ENCODE measurements at regions not wholly inside any gene's neighbourhood (a gene's known extent, or its start where the extent isn't known, plus 50 kb on each side); places are given as distances from the start of the nearest gene placed in this dataset.

GRCh38 chr5:67383451-67383850 is 186.9 kb upstream of the CD180 start:
- Histone ChIP-seq H3K27ac (ENCODE audit: low read depth, low read length) (no peak overlapping the region), H3K36me3 (ENCODE audit: insufficient read depth, low read length) (no peaks in the 10 kb centered on the region), H3K4me3 (ENCODE audit: low read depth, low read length) (no peak overlapping the region), H3K79me2 (ENCODE audit: control insufficient read depth, insufficient read depth, low read length, unreplicated experiment) (no peaks in the 10 kb centered on the region), H3K27me3 (ENCODE audit: insufficient read depth, low read length) (no peaks in the 10 kb centered on the region), H2AFZ (ENCODE audit: low read length, unreplicated experiment) (no peak overlapping the region), H3K4me1 (ENCODE audit: control insufficient read depth, insufficient read depth, low read length, unreplicated experiment) (peaks cover 3% of the 10 kb centered on the region)

- Histone ChIP-seq H2AFZ (ENCODE audit: low read length, unreplicated experiment) (no peak overlapping the region), H3K4me3 (ENCODE audit: low read depth, low read length) (no peak overlapping the region), H3K27me3 (ENCODE audit: insufficient read depth, low read length) (no peaks in the 10 kb centered on the region), H3K36me3 (ENCODE audit: insufficient read depth, low read length) (no peaks in the 10 kb centered on the region), H3K4me1 (ENCODE audit: control insufficient read depth, insufficient read depth, low read length, unreplicated experiment) (no peaks in the 10 kb centered on the region), H3K27ac (ENCODE audit: low read depth, low read length) (no peak overlapping the region), H3K79me2 (ENCODE audit: control insufficient read depth, insufficient read depth, low read length, unreplicated experiment) (no peaks in the 10 kb centered on the region)
These were observed 184.8 kb upstream of the CD180 start for GRCh38 chr5:67381236-67381880.

- H3K36me3 ChIP-seq (ENCODE audit: insufficient read depth, low read length): no peaks in the 10 kb centered on the region
- no peaks in the 10 kb centered on the region for H3K79me2 ChIP-seq (ENCODE audit: control insufficient read depth, insufficient read depth, low read length, unreplicated experiment)
- H3K27me3 ChIP-seq (ENCODE audit: insufficient read depth, low read length): no peaks in the 10 kb centered on the region
- H3K4me1 ChIP-seq (ENCODE audit: control insufficient read depth, insufficient read depth, low read length, unreplicated experiment): no peaks in the 10 kb centered on the region
- H3K27ac ChIP-seq (ENCODE audit: low read depth, low read length): no peak overlapping the region
- H3K4me3 ChIP-seq (ENCODE audit: low read depth, low read length): no peak overlapping the region
- no peak overlapping the region for H2AFZ ChIP-seq (ENCODE audit: low read length, unreplicated experiment)
These were observed 183.8 kb upstream of the CD180 start for GRCh38 chr5:67380431-67380830.

GRCh38 chr5:67379753-67380152 is 183.2 kb upstream of the CD180 start:
- Histone ChIP-seq H3K27ac (ENCODE audit: low read depth, low read length) (no peak overlapping the region), H3K27me3 (ENCODE audit: insufficient read depth, low read length) (no peaks in the 10 kb centered on the region), H3K4me3 (ENCODE audit: low read depth, low read length) (no peak overlapping the region), H3K79me2 (ENCODE audit: control insufficient read depth, insufficient read depth, low read length, unreplicated experiment) (no peaks in the 10 kb centered on the region), H3K36me3 (ENCODE audit: insufficient read depth, low read length) (no peaks in the 10 kb centered on the region), H2AFZ (ENCODE audit: low read length, unreplicated experiment) (no peak overlapping the region), H3K4me1 (ENCODE audit: control insufficient read depth, insufficient read depth, low read length, unreplicated experiment) (no peaks in the 10 kb centered on the region)

- no peak overlapping the region for H2AFZ ChIP-seq (ENCODE audit: low read length, unreplicated experiment)
These were observed 181.7 kb upstream of the CD180 start for GRCh38 chr5:67378256-67378655.

GRCh38 chr5:67377631-67378030 is 181.0 kb upstream of the CD180 start:
- Histone ChIP-seq H3K4me1 (ENCODE audit: control insufficient read depth, insufficient read depth, low read length, unreplicated experiment) (no peaks in the 10 kb centered on the region), H3K27me3 (ENCODE audit: insufficient read depth, low read length) (no peaks in the 10 kb centered on the region), H3K79me2 (ENCODE audit: control insufficient read depth, insufficient read depth, low read length, unreplicated experiment) (no peaks in the 10 kb centered on the region), H3K4me3 (ENCODE audit: low read depth, low read length) (no peak overlapping the region), H3K36me3 (ENCODE audit: insufficient read depth, low read length) (no peaks in the 10 kb centered on the region), H3K27ac (ENCODE audit: low read depth, low read length) (no peak overlapping the region), H2AFZ (ENCODE audit: low read length, unreplicated experiment) (no peak overlapping the region)

More at GRCh38 chr5:67378256-67378655, 181.7 kb upstream of the CD180 start:
- Histone ChIP-seq H3K27ac (ENCODE audit: low read depth, low read length) (no peak overlapping the region), H3K4me1 (ENCODE audit: control insufficient read depth, insufficient read depth, low read length, unreplicated experiment) (no peaks in the 10 kb centered on the region), H3K27me3 (ENCODE audit: insufficient read depth, low read length) (no peaks in the 10 kb centered on the region), H3K36me3 (ENCODE audit: insufficient read depth, low read length) (no peaks in the 10 kb centered on the region), H3K79me2 (ENCODE audit: control insufficient read depth, insufficient read depth, low read length, unreplicated experiment) (no peaks in the 10 kb centered on the region), H3K4me3 (ENCODE audit: low read depth, low read length) (no peak overlapping the region)

GRCh38 chr5:67375606-67376005 is 179.0 kb upstream of the CD180 start:
- Histone ChIP-seq H3K27ac (ENCODE audit: low read depth, low read length) (no peak overlapping the region), H2AFZ (ENCODE audit: low read length, unreplicated experiment) (no peak overlapping the region), H3K79me2 (ENCODE audit: control insufficient read depth, insufficient read depth, low read length, unreplicated experiment) (no peaks in the 10 kb centered on the region), H3K4me3 (ENCODE audit: low read depth, low read length) (no peak overlapping the region), H3K36me3 (ENCODE audit: insufficient read depth, low read length) (no peaks in the 10 kb centered on the region), H3K4me1 (ENCODE audit: control insufficient read depth, insufficient read depth, low read length, unreplicated experiment) (no peaks in the 10 kb centered on the region), H3K27me3 (ENCODE audit: insufficient read depth, low read length) (no peaks in the 10 kb centered on the region)

- H3K27me3 ChIP-seq (ENCODE audit: insufficient read depth, low read length): no peaks in the 10 kb centered on the region
- H3K36me3 ChIP-seq (ENCODE audit: insufficient read depth, low read length): no peaks in the 10 kb centered on the region
- no peak overlapping the region for H3K27ac ChIP-seq (ENCODE audit: low read depth, low read length)
- no peaks in the 10 kb centered on the region for H3K79me2 ChIP-seq (ENCODE audit: control insufficient read depth, insufficient read depth, low read length, unreplicated experiment)
- H3K4me3 ChIP-seq (ENCODE audit: low read depth, low read length): no peak overlapping the region
- no peak overlapping the region for H2AFZ ChIP-seq (ENCODE audit: low read length, unreplicated experiment)
- H3K4me1 ChIP-seq (ENCODE audit: control insufficient read depth, insufficient read depth, low read length, unreplicated experiment): no peaks in the 10 kb centered on the region
These were observed 177.8 kb upstream of the CD180 start for GRCh38 chr5:67374378-67374777.

- Histone ChIP-seq H3K36me3 (ENCODE audit: insufficient read depth, low read length) (no peaks in the 10 kb centered on the region), H2AFZ (ENCODE audit: low read length, unreplicated experiment) (no peak overlapping the region), H3K27ac (ENCODE audit: low read depth, low read length) (no peak overlapping the region), H3K4me3 (ENCODE audit: low read depth, low read length) (no peak overlapping the region), H3K79me2 (ENCODE audit: control insufficient read depth, insufficient read depth, low read length, unreplicated experiment) (no peaks in the 10 kb centered on the region), H3K4me1 (ENCODE audit: control insufficient read depth, insufficient read depth, low read length, unreplicated experiment) (no peaks in the 10 kb centered on the region), H3K27me3 (ENCODE audit: insufficient read depth, low read length) (no peaks in the 10 kb centered on the region)
These were observed 176.9 kb upstream of the CD180 start for GRCh38 chr5:67373518-67373917.

GRCh38 chr5:67372887-67373286 is 176.3 kb upstream of the CD180 start:
- Histone ChIP-seq H3K4me3 (ENCODE audit: low read depth, low read length) (no peak overlapping the region), H3K4me1 (ENCODE audit: control insufficient read depth, insufficient read depth, low read length, unreplicated experiment) (no peaks in the 10 kb centered on the region), H3K27me3 (ENCODE audit: insufficient read depth, low read length) (no peaks in the 10 kb centered on the region), H2AFZ (ENCODE audit: low read length, unreplicated experiment) (no peak overlapping the region), H3K36me3 (ENCODE audit: insufficient read depth, low read length) (no peaks in the 10 kb centered on the region), H3K27ac (ENCODE audit: low read depth, low read length) (no peak overlapping the region), H3K79me2 (ENCODE audit: control insufficient read depth, insufficient read depth, low read length, unreplicated experiment) (no peaks in the 10 kb centered on the region)

GRCh38 chr5:67371924-67372323 is 175.3 kb upstream of the CD180 start:
- Histone ChIP-seq H3K4me3 (ENCODE audit: low read depth, low read length) (no peak overlapping the region), H2AFZ (ENCODE audit: low read length, unreplicated experiment) (no peak overlapping the region), H3K79me2 (ENCODE audit: control insufficient read depth, insufficient read depth, low read length, unreplicated experiment) (no peaks in the 10 kb centered on the region), H3K36me3 (ENCODE audit: insufficient read depth, low read length) (no peaks in the 10 kb centered on the region), H3K27ac (ENCODE audit: low read depth, low read length) (no peak overlapping the region), H3K4me1 (ENCODE audit: control insufficient read depth, insufficient read depth, low read length, unreplicated experiment) (no peaks in the 10 kb centered on the region), H3K27me3 (ENCODE audit: insufficient read depth, low read length) (no peaks in the 10 kb centered on the region)
